Prostate gland (tissue), 2 donors: ENCODE measurements at regions not wholly inside any gene's neighbourhood (a gene's known extent, or its start where the extent isn't known, plus 50 kb on each side); places are given as distances from the start of the nearest gene placed in this dataset.
"Not testable (repeated sequence)": the region's sequence is repeated elsewhere in the genome, so short reads cannot be mapped to it uniquely, and the experiment has no call there.

Source experiments
- DNase-seq: peaks from one replicate; pipeline ENCODE4 v3.0.0-alpha.2; 2019; ENCODE audit warnings: low spot score
- H3K27ac ChIP-seq, 2 donors: fragments of 200-600 bp; sonication (generic); 2 replicates each; pipeline ENCODE4 v1.5.1; 2017 to 2019
- H3K27me3 ChIP-seq: fragments of 200-600 bp; sonication (generic); replicated peaks from 2 replicates; pipeline ENCODE4 v1.5.1; 2019; ENCODE audit not compliant: insufficient read depth
- H3K36me3 ChIP-seq, 2 donors: fragments of 200-600 bp; sonication (generic); 1 replicate in 1 of 2; 2 replicates in 1 of 2; pipeline versions ENCODE4 v1.5.1 to v1.8.1; 2017 to 2019
- H3K4me1 ChIP-seq: fragments of 200-600 bp; sonication (generic); replicated peaks from 2 replicates; pipeline ENCODE4 v1.5.1; 2019
- H3K4me3 ChIP-seq, 2 donors: fragments of 200-600 bp; sonication (generic); 2 replicates each; pipeline ENCODE4 v1.5.1; 2017 to 2019
- H3K9me3 ChIP-seq: fragments of 200-600 bp; sonication (generic); 2 replicates; pipeline ENCODE4 v1.5.1; 2017
- CTCF ChIP-seq, 4 experiments: fragments of 200-600 bp in 2 of 4; fragments of 450-650 bp in 2 of 4; sonication (generic) in 2 of 4; IDR thresholded peaks; 1 replicate in 3 of 4; 2 replicates in 1 of 4; pipeline ENCODE4 v1.5.1; 2016 to 2019; ENCODE audit warnings: antibody characterized with exemption in 4 of 4, mild to moderate bottlenecking in 2 of 4, moderate library complexity in 2 of 4
- POLR2A ChIP-seq: fragments of 450-650 bp; IDR thresholded peaks from one replicate; pipeline ENCODE4 v1.6.1; 2016; ENCODE audit warnings: antibody characterized with exemption, mild to moderate bottlenecking
- POLR2AphosphoS5 ChIP-seq: sonication (generic); formaldehyde crosslinking; IDR thresholded peaks from one replicate; pipeline ENCODE4 v1.6.1; 2017; ENCODE audit warnings: antibody characterized with exemption
- WGBS: methylation state at CpG from one replicate; pipeline ENCODE4 v1.1.5; 2018; 5-methylcytosine and 5-hydroxymethylcytosine counted together
- intact Hi-C: fragments of 100-400 bp; cut with DNase I; formaldehyde crosslinking; loops from one replicate; pipeline ENCODE4 v1.14.2; 2022

DNA sequence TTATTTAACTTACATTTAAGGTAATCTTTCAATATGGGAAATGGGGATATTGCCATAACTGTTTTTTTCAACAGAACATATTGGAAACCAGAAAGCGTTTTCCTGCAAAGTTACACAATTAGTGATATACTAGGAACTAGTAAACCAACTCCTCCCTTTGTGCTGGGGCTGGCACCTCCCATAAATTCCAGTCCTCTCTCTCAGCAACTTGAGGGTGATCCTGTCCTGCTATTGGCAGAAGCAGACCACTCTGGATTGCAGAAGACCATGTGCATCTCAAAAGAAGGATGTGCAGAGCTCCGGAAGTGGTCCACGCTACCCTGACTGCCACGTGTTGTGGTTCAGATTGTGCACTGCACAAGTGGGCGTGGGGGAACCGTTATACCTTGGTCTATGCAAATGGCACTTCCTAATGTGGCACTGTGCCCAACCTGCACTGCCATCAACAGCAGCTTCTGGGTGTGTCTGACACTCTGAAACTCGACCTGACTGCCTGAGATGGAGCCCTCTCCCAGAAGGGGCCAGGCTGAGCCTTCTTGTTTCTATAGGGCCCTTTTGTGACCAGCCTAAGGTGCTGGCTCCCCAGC, 219.2 kb downstream of the ZNF516 start:
- WGBS, result 67% methylated on average over 7 of the region's 7 CpGs
- no peak overlapping the region for H3K4me3 ChIP-seq
- no peak for DNase-seq
- H3K4me1 ChIP-seq, result no peaks in the 10 kb centered on the region
- H3K27me3 ChIP-seq, result no peaks in the 10 kb centered on the region
- H3K36me3 ChIP-seq, result no peaks in the 10 kb centered on the region
- H3K27ac ChIP-seq, result no peak overlapping the region
- TF ChIP-seq CTCF (IDR thresholded peaks at IDR 0.05) (no peak), POLR2A (no peak), POLR2AphosphoS5 (no peak)
- intact Hi-C loops, result no loop called here
- H3K9me3 ChIP-seq, result no peaks in the 10 kb centered on the region

GRCh38 chr18:76274468-76275289, 220.4 kb downstream of the ZNF516 start:
- WGBS, result 41% methylated on average over 19 of the region's 19 CpGs
- H3K36me3 ChIP-seq, result no peaks in the 10 kb centered on the region
- TF ChIP-seq POLR2AphosphoS5 (no peak), CTCF (IDR thresholded peaks at IDR 0.05) (peak in 1 of 4 experiments; percentile 16), POLR2A (no peak)

GRCh38 chr18:76273956-76274355, 221.1 kb downstream of the ZNF516 start:
- H3K27me3 ChIP-seq, result no peaks in the 10 kb centered on the region
- 87% methylated on average over 6 of the region's 6 CpGs for WGBS
- intact Hi-C loops, result no loop called here
- no peak for DNase-seq
- no peak for TF ChIP-seq CTCF (IDR thresholded peaks at IDR 0.05)
- no peak for TF ChIP-seq POLR2A
- TF ChIP-seq POLR2AphosphoS5, result no peak
- no peaks in the 10 kb centered on the region for H3K36me3 ChIP-seq
- H3K9me3 ChIP-seq, result no peaks in the 10 kb centered on the region
- H3K4me3 ChIP-seq, result no peak overlapping the region
- H3K27ac ChIP-seq, result no peak overlapping the region
- no peaks in the 10 kb centered on the region for H3K4me1 ChIP-seq

More at GRCh38 chr18:76274468-76275289, 220.4 kb downstream of the ZNF516 start:
- Histone ChIP-seq H3K27me3 (no peaks in the 10 kb centered on the region), H3K27ac (no peak overlapping the region), H3K4me1 (no peaks in the 10 kb centered on the region), H3K4me3 (no peak overlapping the region), H3K9me3 (no peaks in the 10 kb centered on the region)
- no peak for DNase-seq
- intact Hi-C loops, result no loop called here

- H3K4me1 ChIP-seq, result no peaks in the 10 kb centered on the region
- TF ChIP-seq POLR2A, result no peak
- no peak for TF ChIP-seq CTCF (IDR thresholded peaks at IDR 0.05)
- no peak for TF ChIP-seq POLR2AphosphoS5
These were observed 222.0 kb downstream of the ZNF516 start for GRCh38 chr18:76273036-76273545.

GRCh38 chr18:76267423-76267822, 227.6 kb downstream of the ZNF516 start:
- intact Hi-C loops, result loop anchor here (10.0 kb wide), 1 partner anchor 437 kb away; no protein-coding TSS in a partner anchor
- not testable (repeated sequence) for H3K27ac ChIP-seq, H3K9me3 ChIP-seq, H3K27me3 ChIP-seq, DNase-seq, H3K4me1 ChIP-seq, H3K36me3 ChIP-seq, H3K4me3 ChIP-seq
- WGBS, result 99% methylated on average over 6 of the region's 6 CpGs

More at GRCh38 chr18:76273036-76273545, 222.0 kb downstream of the ZNF516 start:
- no peak for DNase-seq
- H3K9me3 ChIP-seq, result no peaks in the 10 kb centered on the region
- H3K36me3 ChIP-seq, result no peaks in the 10 kb centered on the region
- no peak overlapping the region for H3K27ac ChIP-seq
- intact Hi-C loops, result no loop called here
- no peak overlapping the region for H3K4me3 ChIP-seq
- no peaks in the 10 kb centered on the region for H3K27me3 ChIP-seq
- 96% methylated on average over 23 of the region's 23 CpGs for WGBS
